ENCODE measurements at regions not wholly inside any gene's neighbourhood (a gene's known extent, or its start where the extent isn't known, plus 50 kb on each side); places are given as distances from the start of the nearest gene placed in this dataset.
"Not testable (repeated sequence)": the region's sequence is repeated elsewhere in the genome, so short reads cannot be mapped to it uniquely, and the experiment has no call there.

DNA sequence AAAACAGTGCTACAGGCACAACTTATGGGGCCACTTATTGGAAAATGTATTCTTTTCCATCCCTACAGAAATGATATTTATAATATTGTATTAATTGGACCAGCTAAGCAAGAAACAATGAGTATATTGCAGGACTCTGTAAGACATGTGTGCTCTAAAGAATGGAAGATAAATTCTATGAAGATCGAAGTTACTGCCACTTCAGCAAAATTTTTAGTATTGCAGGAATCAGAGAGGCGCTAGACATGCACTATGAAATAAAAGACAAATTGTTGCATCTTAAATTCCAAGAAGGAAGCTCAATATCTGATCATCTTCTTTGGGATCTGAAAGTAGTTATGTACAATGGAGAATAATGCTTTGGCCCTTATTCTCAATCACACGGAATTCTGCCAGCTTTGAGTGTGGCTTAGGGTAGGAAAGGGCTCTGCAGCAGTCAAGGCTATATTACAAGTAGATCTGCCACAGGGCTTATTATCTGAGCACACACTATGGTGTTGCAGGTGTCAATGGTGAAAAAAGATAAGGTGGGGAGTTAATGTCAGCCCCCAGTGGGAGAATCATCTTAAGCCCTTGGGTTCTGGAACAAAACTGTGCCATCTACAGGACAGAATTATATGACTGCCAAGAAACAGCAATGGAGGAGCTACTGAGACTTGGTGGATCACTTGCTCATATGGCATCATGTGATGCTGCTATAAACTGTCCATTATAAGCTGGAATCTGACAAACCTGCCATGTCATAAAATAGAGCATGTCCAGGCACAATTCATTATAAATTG lies 334.0 kb upstream of the NDST3 start:
- Histone ChIP-seq H3K9me3 (no peaks in the 10 kb centered on the region), H3K36me3 (ENCODE audit: insufficient read depth in 1 of 2, low read depth in 1 of 2) (no peaks in the 10 kb centered on the region), H3K4me3 (no peak overlapping the region), H3K27me3 (ENCODE audit: insufficient read depth in 3 of 3, low read length in 2 of 3) (no peaks in the 10 kb centered on the region), H3K4me1 (no peaks in the 10 kb centered on the region), H3K27ac (no peak overlapping the region)
- DNase-seq (no peak), ATAC-seq (no peak)
- intact Hi-C loops (cut with DNase I): no loop called here
- WGBS, 3 donors: 80 to 84% (median 83%) methylated on average over 3 of the region's 3 CpGs
- TF ChIP-seq, protein P1, sequence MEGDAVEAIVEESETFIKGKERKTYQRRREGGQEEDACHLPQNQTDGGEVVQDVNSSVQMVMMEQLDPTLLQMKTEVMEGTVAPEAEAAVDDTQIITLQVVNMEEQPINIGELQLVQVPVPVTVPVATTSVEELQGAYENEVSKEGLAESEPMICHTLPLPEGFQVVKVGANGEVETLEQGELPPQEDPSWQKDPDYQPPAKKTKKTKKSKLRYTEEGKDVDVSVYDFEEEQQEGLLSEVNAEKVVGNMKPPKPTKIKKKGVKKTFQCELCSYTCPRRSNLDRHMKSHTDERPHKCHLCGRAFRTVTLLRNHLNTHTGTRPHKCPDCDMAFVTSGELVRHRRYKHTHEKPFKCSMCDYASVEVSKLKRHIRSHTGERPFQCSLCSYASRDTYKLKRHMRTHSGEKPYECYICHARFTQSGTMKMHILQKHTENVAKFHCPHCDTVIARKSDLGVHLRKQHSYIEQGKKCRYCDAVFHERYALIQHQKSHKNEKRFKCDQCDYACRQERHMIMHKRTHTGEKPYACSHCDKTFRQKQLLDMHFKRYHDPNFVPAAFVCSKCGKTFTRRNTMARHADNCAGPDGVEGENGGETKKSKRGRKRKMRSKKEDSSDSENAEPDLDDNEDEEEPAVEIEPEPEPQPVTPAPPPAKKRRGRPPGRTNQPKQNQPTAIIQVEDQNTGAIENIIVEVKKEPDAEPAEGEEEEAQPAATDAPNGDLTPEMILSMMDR (IDR thresholded peaks at IDR 0.05): no peak

DNA sequence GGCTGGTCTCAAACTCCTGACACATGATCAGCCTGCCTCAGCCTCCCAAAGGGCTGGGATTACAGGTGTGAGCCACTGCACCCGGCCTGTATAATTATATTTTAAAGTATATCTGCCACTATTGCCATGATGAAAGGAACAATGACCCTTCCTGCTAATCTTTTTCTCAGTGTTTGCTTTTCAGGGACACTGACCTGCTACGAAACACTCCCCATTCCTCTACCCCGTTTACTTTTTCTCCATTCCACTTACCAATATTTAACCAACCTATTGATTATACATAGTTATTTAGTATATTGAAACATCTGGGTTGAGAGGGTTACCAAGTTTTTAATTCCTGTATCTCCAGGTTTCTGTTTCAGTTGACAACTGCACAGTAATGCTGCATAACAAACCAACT lies 331.9 kb upstream of the NDST3 start:
- no peaks in the 10 kb centered on the region for H3K9me3 ChIP-seq

DNA sequence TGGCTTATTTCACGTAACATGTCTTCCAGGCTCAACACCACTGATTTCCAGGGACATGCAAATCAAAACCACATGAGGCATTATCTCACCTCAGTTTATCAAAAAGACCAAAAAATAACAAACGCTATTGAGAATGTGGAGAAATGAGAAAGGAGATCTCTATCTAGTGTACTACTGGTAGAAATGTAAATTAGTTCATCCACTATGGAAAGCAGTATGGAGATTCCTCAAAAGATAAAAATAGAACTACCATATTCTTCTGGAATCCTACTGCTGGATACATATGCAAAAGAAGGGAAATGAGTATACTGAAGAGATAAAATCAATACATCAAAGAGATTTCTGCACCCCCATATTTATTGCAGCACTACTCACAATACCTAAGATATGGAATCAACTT lies 329.6 kb upstream of the NDST3 start:
- ATAC-seq (no peak), DNase-seq (no peak)
- intact Hi-C loops (cut with DNase I): no loop called here
- Histone ChIP-seq H3K27me3 (ENCODE audit: insufficient read depth in 3 of 3, low read length in 2 of 3) (no peaks in the 10 kb centered on the region), H3K4me3 (no peak overlapping the region), H3K9me3 (no peaks in the 10 kb centered on the region), H3K4me1 (no peaks in the 10 kb centered on the region), H3K27ac (no peak overlapping the region), H3K36me3 (ENCODE audit: insufficient read depth in 1 of 2, low read depth in 1 of 2) (no peaks in the 10 kb centered on the region)
- TF ChIP-seq, protein P1 (IDR thresholded peaks at IDR 0.05): no peak
- 81 to 86% (median 85%) methylated on average over 2 of the region's 2 CpGs for WGBS, 3 donors

More for the DNA sequence above, 331.9 kb upstream of the NDST3 start:
- Histone ChIP-seq H3K27ac (no peak overlapping the region), H3K36me3 (ENCODE audit: insufficient read depth in 1 of 2, low read depth in 1 of 2) (no peaks in the 10 kb centered on the region), H3K4me1 (no peaks in the 10 kb centered on the region), H3K4me3 (no peak overlapping the region), H3K27me3 (ENCODE audit: insufficient read depth in 3 of 3, low read length in 2 of 3) (no peaks in the 10 kb centered on the region)
- 66 to 73% (median 70%) methylated on average over 3 of the region's 3 CpGs for WGBS, 3 donors
- TF ChIP-seq, protein P1 (IDR thresholded peaks at IDR 0.05): no peak
- DNase-seq (no peak), ATAC-seq (no peak)
- intact Hi-C loops (cut with DNase I): no loop called here

DNA sequence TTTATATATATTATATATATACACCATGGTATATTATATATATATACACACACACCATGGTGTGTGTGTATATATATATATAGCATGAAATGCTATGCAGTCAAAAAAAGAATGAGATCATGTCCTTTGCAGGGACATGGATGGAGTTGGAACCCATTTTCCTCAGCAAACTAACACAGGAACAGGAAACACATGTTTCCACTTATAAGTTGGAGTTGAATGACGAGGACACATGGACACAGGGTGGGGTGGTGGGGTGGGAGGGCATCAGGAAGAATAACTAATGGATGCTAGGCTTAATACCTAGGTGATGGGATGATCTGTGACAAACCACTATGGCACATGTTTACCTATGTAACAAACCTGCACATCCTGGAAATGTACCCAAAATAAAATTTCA lies 293.6 kb upstream of the NDST3 start:
- ATAC-seq (no peak), DNase-seq (no peak)
- Histone ChIP-seq H3K4me1 (no peaks in the 10 kb centered on the region), H3K27ac (no peak overlapping the region), H3K36me3 (ENCODE audit: insufficient read depth in 1 of 2, low read depth in 1 of 2) (no peaks in the 10 kb centered on the region), H3K4me3 (no peak overlapping the region), H3K27me3 (ENCODE audit: insufficient read depth in 3 of 3, low read length in 2 of 3) (no peaks in the 10 kb centered on the region), H3K9me3 (no peaks in the 10 kb centered on the region)
- intact Hi-C loops (cut with DNase I): no loop called here
- WGBS, 3 donors: 27 to 39% (median 39%) methylated on average over 1 of the region's 1 CpG
- TF ChIP-seq, protein P1 (IDR thresholded peaks at IDR 0.05): no peak

DNA sequence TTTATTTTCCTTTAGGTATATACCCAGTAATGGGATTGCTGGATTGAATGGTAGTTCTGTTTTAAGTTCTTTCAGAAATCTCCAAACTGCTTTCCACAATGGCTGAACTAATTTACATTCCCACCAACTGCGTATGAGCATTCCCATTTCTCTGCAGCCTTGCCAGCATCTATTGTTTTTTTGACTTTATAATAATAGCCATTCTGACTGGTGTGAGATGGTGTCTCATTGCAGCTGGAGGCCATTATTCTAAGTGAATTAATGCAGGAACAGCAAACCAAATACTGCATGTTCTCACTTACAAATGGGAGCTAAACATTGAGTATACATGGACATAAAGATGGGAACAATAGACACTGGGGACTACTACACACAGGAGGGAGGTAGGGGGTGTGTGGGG lies 288.9 kb upstream of the NDST3 start:
- intact Hi-C loops (cut with DNase I); DNase-seq; H3K27ac ChIP-seq; H3K27me3 ChIP-seq (ENCODE audit: insufficient read depth in 3 of 3, low read length in 2 of 3); H3K9me3 ChIP-seq; H3K4me1 ChIP-seq; H3K4me3 ChIP-seq; ATAC-seq; H3K36me3 ChIP-seq (ENCODE audit: insufficient read depth in 1 of 2, low read depth in 1 of 2): not testable (repeated sequence)
- 0 to 76% (median 42%) methylated on average over 1 of the region's 1 CpG for WGBS, 3 donors
